ENCODE measurements at regions not wholly inside any gene's neighbourhood (a gene's known extent, or its start where the extent isn't known, plus 50 kb on each side); places are given as distances from the start of the nearest gene placed in this dataset.
"Not testable (repeated sequence)": the region's sequence is repeated elsewhere in the genome, so short reads cannot be mapped to it uniquely, and the experiment has no call there.

DNA sequence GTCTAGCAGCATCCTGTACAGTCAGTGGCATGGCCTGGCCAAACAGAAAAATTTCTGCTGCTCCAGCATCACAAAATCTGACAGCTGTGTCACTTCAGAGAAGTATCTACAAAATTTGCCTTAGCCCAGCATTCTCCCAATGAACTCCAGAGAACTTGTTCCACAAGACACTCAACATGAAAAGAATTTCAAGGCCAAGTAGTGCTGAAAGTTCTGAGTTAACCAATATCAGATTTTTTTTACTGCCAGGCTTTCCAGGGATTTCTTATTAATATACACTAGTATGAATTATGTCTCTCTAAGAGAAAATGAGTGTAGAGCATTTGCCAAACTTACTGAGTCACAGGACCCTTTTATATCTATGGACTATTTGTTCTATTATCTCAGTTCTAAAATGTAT, 68.8 kb downstream of the OR5AK2 start:
- peaks cover under 1% of the 10 kb centered on the region for H3K9me3 ChIP-seq
- no peak overlapping the region for H3K4me3 ChIP-seq
- H3K27ac ChIP-seq: no peak overlapping the region
- H3K36me3 ChIP-seq: no peaks in the 10 kb centered on the region
- DNase-seq (ENCODE audit: low spot score) (no peak), ATAC-seq (ENCODE audit: insufficient number of reproducible peaks, low FRiP score, low read depth) (no peak)
- TF ChIP-seq, protein P1, sequence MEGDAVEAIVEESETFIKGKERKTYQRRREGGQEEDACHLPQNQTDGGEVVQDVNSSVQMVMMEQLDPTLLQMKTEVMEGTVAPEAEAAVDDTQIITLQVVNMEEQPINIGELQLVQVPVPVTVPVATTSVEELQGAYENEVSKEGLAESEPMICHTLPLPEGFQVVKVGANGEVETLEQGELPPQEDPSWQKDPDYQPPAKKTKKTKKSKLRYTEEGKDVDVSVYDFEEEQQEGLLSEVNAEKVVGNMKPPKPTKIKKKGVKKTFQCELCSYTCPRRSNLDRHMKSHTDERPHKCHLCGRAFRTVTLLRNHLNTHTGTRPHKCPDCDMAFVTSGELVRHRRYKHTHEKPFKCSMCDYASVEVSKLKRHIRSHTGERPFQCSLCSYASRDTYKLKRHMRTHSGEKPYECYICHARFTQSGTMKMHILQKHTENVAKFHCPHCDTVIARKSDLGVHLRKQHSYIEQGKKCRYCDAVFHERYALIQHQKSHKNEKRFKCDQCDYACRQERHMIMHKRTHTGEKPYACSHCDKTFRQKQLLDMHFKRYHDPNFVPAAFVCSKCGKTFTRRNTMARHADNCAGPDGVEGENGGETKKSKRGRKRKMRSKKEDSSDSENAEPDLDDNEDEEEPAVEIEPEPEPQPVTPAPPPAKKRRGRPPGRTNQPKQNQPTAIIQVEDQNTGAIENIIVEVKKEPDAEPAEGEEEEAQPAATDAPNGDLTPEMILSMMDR (IDR thresholded peaks at IDR 0.05): no peak
- no peaks in the 10 kb centered on the region for H3K4me1 ChIP-seq (ENCODE audit: control insufficient read depth in 1 of 2, low read depth in 2 of 2)
- H3K27me3 ChIP-seq (replicated peaks; ENCODE audit: insufficient read depth): no peaks in the 10 kb centered on the region

DNA sequence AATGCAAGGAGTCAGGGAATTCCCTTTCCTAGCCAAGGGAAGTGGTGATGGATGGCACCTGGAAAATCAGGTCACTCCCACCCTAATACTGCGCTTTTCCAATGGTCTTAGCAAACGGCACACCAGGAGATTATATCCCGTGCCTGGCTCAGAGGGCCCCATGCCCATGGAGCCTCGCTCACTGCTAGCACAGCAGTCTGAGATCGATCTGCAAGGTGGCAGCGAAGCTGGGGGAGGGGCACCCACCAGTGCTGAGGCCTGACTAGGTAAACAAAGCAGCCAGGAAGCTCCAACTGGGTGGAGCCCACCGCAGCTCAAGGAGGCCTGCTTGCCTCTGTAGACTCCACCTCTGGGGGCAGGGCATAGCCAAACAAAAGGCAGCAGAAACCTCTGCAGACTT, 74.2 kb downstream of the OR5AK2 start:
- not testable (repeated sequence) for H3K27me3 ChIP-seq (replicated peaks; ENCODE audit: insufficient read depth); H3K36me3 ChIP-seq; H3K9me3 ChIP-seq; H3K4me3 ChIP-seq; DNase-seq (ENCODE audit: low spot score); ATAC-seq (ENCODE audit: insufficient number of reproducible peaks, low FRiP score, low read depth); H3K27ac ChIP-seq; H3K4me1 ChIP-seq (ENCODE audit: control insufficient read depth in 1 of 2, low read depth in 2 of 2)

DNA sequence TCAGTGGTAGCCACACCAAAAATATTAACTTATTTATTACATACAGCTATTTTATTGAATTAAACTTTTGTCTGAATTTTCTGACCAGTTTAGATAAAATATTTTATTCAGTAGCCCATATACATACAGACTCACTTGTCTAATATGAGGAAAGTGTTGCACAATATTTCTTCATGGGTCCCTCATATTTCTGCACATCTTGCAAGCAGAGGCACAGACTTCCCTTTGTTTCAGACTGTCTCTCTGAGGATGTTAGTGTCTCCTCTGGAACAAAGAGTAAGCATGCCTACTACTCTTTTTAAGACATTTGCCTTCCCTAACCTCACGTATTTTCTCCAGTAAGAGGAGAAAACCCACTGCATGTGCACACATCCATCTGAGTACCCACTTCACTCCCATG, 81.2 kb downstream of the OR5AK2 start:
- Histone ChIP-seq H3K27me3 (replicated peaks; ENCODE audit: insufficient read depth) (no peaks in the 10 kb centered on the region), H3K36me3 (no peaks in the 10 kb centered on the region), H3K27ac (no peak overlapping the region), H3K9me3 (no peaks in the 10 kb centered on the region), H3K4me3 (no peak overlapping the region), H3K4me1 (ENCODE audit: control insufficient read depth in 1 of 2, low read depth in 2 of 2) (peaks cover 0 to 20% of the 10 kb centered on the region in 2 donors)
- TF ChIP-seq, protein P1 (IDR thresholded peaks at IDR 0.05): no peak
- DNase-seq (ENCODE audit: low spot score) (no peak), ATAC-seq (ENCODE audit: insufficient number of reproducible peaks, low FRiP score, low read depth) (no peak)

DNA sequence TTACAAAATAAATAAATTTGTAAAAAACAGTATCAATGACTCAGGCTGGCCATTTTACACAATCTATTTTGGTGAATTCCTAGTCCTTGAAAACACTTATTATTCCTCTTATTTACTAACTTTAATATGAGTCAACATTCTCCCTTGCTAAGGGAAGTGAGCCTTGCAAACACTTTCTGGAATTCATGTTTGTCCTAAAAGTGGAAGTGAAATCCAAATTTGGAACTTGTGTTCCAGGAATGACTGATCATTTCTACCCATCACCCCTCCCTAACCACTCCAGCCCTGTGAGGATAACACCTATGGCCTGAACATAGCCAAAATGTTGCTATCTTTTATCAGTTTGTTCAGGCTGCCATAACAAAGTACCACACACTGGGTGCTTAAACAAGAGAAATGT, 83.1 kb downstream of the OR5AK2 start:
- DNase-seq (ENCODE audit: low spot score) (no peak), ATAC-seq (ENCODE audit: insufficient number of reproducible peaks, low FRiP score, low read depth) (no peak)
- Histone ChIP-seq H3K4me1 (ENCODE audit: control insufficient read depth in 1 of 2, low read depth in 2 of 2) (peaks cover 0 to 20% of the 10 kb centered on the region in 2 donors), H3K27ac (peak overlapping the region; percentile 51 to 71), H3K36me3 (no peaks in the 10 kb centered on the region), H3K27me3 (replicated peaks; ENCODE audit: insufficient read depth) (no peaks in the 10 kb centered on the region), H3K4me3 (no peak overlapping the region), H3K9me3 (no peaks in the 10 kb centered on the region)
- TF ChIP-seq, protein P1 (IDR thresholded peaks at IDR 0.05): no peak

DNA sequence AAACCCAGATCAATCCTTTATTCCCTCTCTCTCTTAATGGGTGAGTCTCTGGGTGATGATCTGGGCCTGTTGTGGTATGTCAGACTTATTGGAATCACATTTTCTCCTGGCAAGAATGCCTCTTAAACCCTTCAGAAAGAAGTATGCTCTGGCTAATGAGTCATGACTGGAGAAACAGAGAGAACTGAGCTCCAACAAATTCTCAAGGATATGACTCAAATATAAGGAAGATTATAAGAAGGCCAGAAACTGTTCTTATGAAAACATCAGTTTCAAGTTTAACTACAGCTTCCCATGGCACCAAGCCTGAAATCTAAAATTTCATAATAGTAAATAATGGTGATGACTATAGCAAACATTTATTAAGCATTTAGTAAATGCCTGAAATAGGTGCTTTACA, 83.9 kb downstream of the OR5AK2 start:
- no peak overlapping the region for H3K4me3 ChIP-seq
- H3K27ac ChIP-seq: peak overlapping the region; percentile 51 to 71
- ATAC-seq (ENCODE audit: insufficient number of reproducible peaks, low FRiP score, low read depth) (peak; percentile 77), DNase-seq (ENCODE audit: low spot score) (no peak)
- H3K27me3 ChIP-seq (replicated peaks; ENCODE audit: insufficient read depth): no peaks in the 10 kb centered on the region
- no peaks in the 10 kb centered on the region for H3K36me3 ChIP-seq
- H3K9me3 ChIP-seq: no peaks in the 10 kb centered on the region
- TF ChIP-seq, protein P1 (IDR thresholded peaks at IDR 0.05): no peak
- peaks cover 0 to 20% of the 10 kb centered on the region in 2 donors for H3K4me1 ChIP-seq (ENCODE audit: control insufficient read depth in 1 of 2, low read depth in 2 of 2)

DNA sequence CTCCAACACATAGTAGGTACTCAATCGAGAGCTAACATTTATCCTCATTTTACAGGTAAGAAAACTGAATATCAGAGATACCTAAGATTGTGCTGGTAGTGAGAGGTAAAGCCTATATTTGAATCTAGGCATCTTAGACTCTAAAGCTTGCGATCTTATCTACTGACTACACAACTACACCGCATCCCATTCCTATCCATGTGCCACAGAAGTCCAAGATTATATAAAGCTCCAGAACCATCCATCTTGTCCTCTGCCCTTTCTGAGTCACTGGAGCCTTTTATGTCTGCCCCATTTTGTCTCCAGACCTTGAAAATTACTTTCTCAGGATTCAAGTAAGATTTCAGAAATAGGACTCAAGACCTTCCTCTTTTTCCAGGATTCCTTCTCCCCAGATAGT, 84.4 kb downstream of the OR5AK2 start:
- Histone ChIP-seq H3K9me3 (no peaks in the 10 kb centered on the region), H3K36me3 (no peaks in the 10 kb centered on the region), H3K4me3 (no peak overlapping the region), H3K27ac (no peak overlapping the region), H3K4me1 (ENCODE audit: control insufficient read depth in 1 of 2, low read depth in 2 of 2) (peaks cover 0 to 20% of the 10 kb centered on the region in 2 donors), H3K27me3 (replicated peaks; ENCODE audit: insufficient read depth) (no peaks in the 10 kb centered on the region)
- TF ChIP-seq, protein P1 (IDR thresholded peaks at IDR 0.05): no peak
- ATAC-seq (ENCODE audit: insufficient number of reproducible peaks, low FRiP score, low read depth): no peak
- no peak for DNase-seq (ENCODE audit: low spot score)
